ENCODE measurements at regions not wholly inside any gene's neighbourhood (a gene's known extent, or its start where the extent isn't known, plus 50 kb on each side); places are given as distances from the start of the nearest gene placed in this dataset.

- intact Hi-C loops (cut with DNase I) = no loop called here
- no peaks in the 10 kb centered on the region for H3K9me3 ChIP-seq (ENCODE audit: control insufficient read depth, low read length)
- no peaks in the 10 kb centered on the region for H3K36me3 ChIP-seq (ENCODE audit: control insufficient read depth in 1 of 2, insufficient read depth in 2 of 2, low read length in 1 of 2)
- no peaks in the 10 kb centered on the region for H3K27me3 ChIP-seq (ENCODE audit: control insufficient read depth in 1 of 2, insufficient read depth in 2 of 2, low read length in 1 of 2)
- DNase-seq = no peak
- no peak overlapping the region for H3K27ac ChIP-seq (ENCODE audit: low read depth in 1 of 2, low read length in 2 of 2)
- H3K4me3 ChIP-seq (ENCODE audit: low read length in 2 of 2) = no peak overlapping the region
- no peak for ATAC-seq (ENCODE audit: low FRiP score)
- no peaks in the 10 kb centered on the region for H3K4me1 ChIP-seq (ENCODE audit: control insufficient read depth in 1 of 2, insufficient read depth in 2 of 2, low read length in 2 of 2)
- 84 to 85% methylated on average over 3 of the region's 3 CpGs for WGBS, 2 donors
Observed at GRCh38 chr10:65501259-65501658, 1424.6 kb upstream of the LRRTM3 start.

GRCh38 chr10:65518379-65518778 lies 1407.5 kb upstream of the LRRTM3 start:
- Histone ChIP-seq H3K4me1 (ENCODE audit: control insufficient read depth in 1 of 2, insufficient read depth in 2 of 2, low read length in 2 of 2) (no peaks in the 10 kb centered on the region), H3K27me3 (ENCODE audit: control insufficient read depth in 1 of 2, insufficient read depth in 2 of 2, low read length in 1 of 2) (no peaks in the 10 kb centered on the region), H3K36me3 (ENCODE audit: control insufficient read depth in 1 of 2, insufficient read depth in 2 of 2, low read length in 1 of 2) (no peaks in the 10 kb centered on the region), H3K4me3 (ENCODE audit: low read length in 2 of 2) (no peak overlapping the region), H3K27ac (ENCODE audit: low read depth in 1 of 2, low read length in 2 of 2) (no peak overlapping the region), H3K9me3 (ENCODE audit: control insufficient read depth, low read length) (peaks cover 1% of the 10 kb centered on the region)
- intact Hi-C loops (cut with DNase I) = no loop called here
- 57 to 68% methylated on average over 4 of the region's 4 CpGs for WGBS, 2 donors
- no peak for DNase-seq
- no peak for ATAC-seq (ENCODE audit: low FRiP score)

- ATAC-seq (ENCODE audit: low FRiP score) (no peak), DNase-seq (no peak)
- H3K36me3 ChIP-seq (ENCODE audit: control insufficient read depth in 1 of 2, insufficient read depth in 2 of 2, low read length in 1 of 2) = no peaks in the 10 kb centered on the region
- H3K4me3 ChIP-seq (ENCODE audit: low read length in 2 of 2) = no peak overlapping the region
- no peaks in the 10 kb centered on the region for H3K4me1 ChIP-seq (ENCODE audit: control insufficient read depth in 1 of 2, insufficient read depth in 2 of 2, low read length in 2 of 2)
- intact Hi-C loops (cut with DNase I) = no loop called here
- WGBS, 2 donors = 83 to 85% methylated on average over 1 of the region's 1 CpG
- no peaks in the 10 kb centered on the region for H3K9me3 ChIP-seq (ENCODE audit: control insufficient read depth, low read length)
- H3K27ac ChIP-seq (ENCODE audit: low read depth in 1 of 2, low read length in 2 of 2) = no peak overlapping the region
- H3K27me3 ChIP-seq (ENCODE audit: control insufficient read depth in 1 of 2, insufficient read depth in 2 of 2, low read length in 1 of 2) = no peaks in the 10 kb centered on the region
Observed at GRCh38 chr10:65528986-65529385, 1396.8 kb upstream of the LRRTM3 start.

- Histone ChIP-seq H3K36me3 (ENCODE audit: control insufficient read depth in 1 of 2, insufficient read depth in 2 of 2, low read length in 1 of 2) (no peaks in the 10 kb centered on the region), H3K27me3 (ENCODE audit: control insufficient read depth in 1 of 2, insufficient read depth in 2 of 2, low read length in 1 of 2) (no peaks in the 10 kb centered on the region), H3K27ac (ENCODE audit: low read depth in 1 of 2, low read length in 2 of 2) (no peak overlapping the region), H3K4me3 (ENCODE audit: low read length in 2 of 2) (no peak overlapping the region), H3K9me3 (ENCODE audit: control insufficient read depth, low read length) (no peaks in the 10 kb centered on the region), H3K4me1 (ENCODE audit: control insufficient read depth in 1 of 2, insufficient read depth in 2 of 2, low read length in 2 of 2) (no peaks in the 10 kb centered on the region)
- intact Hi-C loops (cut with DNase I) = no loop called here
- 90% methylated on average over 5 of the region's 5 CpGs for WGBS, 2 donors
- DNase-seq (no peak), ATAC-seq (ENCODE audit: low FRiP score) (no peak)
Observed at GRCh38 chr10:65531545-65531944, 1394.3 kb upstream of the LRRTM3 start.

GRCh38 chr10:65534771-65535170 lies 1391.1 kb upstream of the LRRTM3 start:
- no peaks in the 10 kb centered on the region for H3K9me3 ChIP-seq (ENCODE audit: control insufficient read depth, low read length)
- H3K4me1 ChIP-seq (ENCODE audit: control insufficient read depth in 1 of 2, insufficient read depth in 2 of 2, low read length in 2 of 2) = no peaks in the 10 kb centered on the region
- no peaks in the 10 kb centered on the region for H3K27me3 ChIP-seq (ENCODE audit: control insufficient read depth in 1 of 2, insufficient read depth in 2 of 2, low read length in 1 of 2)
- DNase-seq = no peak
- H3K36me3 ChIP-seq (ENCODE audit: control insufficient read depth in 1 of 2, insufficient read depth in 2 of 2, low read length in 1 of 2) = no peaks in the 10 kb centered on the region
- no peak for ATAC-seq (ENCODE audit: low FRiP score)
- intact Hi-C loops (cut with DNase I) = no loop called here
- H3K27ac ChIP-seq (ENCODE audit: low read depth in 1 of 2, low read length in 2 of 2) = no peak overlapping the region
- 78 to 81% methylated on average over 2 of the region's 2 CpGs for WGBS, 2 donors
- H3K4me3 ChIP-seq (ENCODE audit: low read length in 2 of 2) = no peak overlapping the region

- H3K4me1 ChIP-seq (ENCODE audit: control insufficient read depth in 1 of 2, insufficient read depth in 2 of 2, low read length in 2 of 2) = no peaks in the 10 kb centered on the region
- intact Hi-C loops (cut with DNase I) = no loop called here
- no peak for ATAC-seq (ENCODE audit: low FRiP score)
- no peak overlapping the region for H3K4me3 ChIP-seq (ENCODE audit: low read length in 2 of 2)
- H3K27ac ChIP-seq (ENCODE audit: low read depth in 1 of 2, low read length in 2 of 2) = no peak overlapping the region
- H3K27me3 ChIP-seq (ENCODE audit: control insufficient read depth in 1 of 2, insufficient read depth in 2 of 2, low read length in 1 of 2) = no peaks in the 10 kb centered on the region
- no peaks in the 10 kb centered on the region for H3K9me3 ChIP-seq (ENCODE audit: control insufficient read depth, low read length)
- H3K36me3 ChIP-seq (ENCODE audit: control insufficient read depth in 1 of 2, insufficient read depth in 2 of 2, low read length in 1 of 2) = no peaks in the 10 kb centered on the region
- no peak for DNase-seq
- 79 to 85% methylated on average over 1 of the region's 1 CpG for WGBS, 2 donors
Observed at GRCh38 chr10:65544756-65545155, 1381.1 kb upstream of the LRRTM3 start.

- Histone ChIP-seq H3K4me3 (ENCODE audit: low read length in 2 of 2) (no peak overlapping the region), H3K27ac (ENCODE audit: low read depth in 1 of 2, low read length in 2 of 2) (no peak overlapping the region), H3K36me3 (ENCODE audit: control insufficient read depth in 1 of 2, insufficient read depth in 2 of 2, low read length in 1 of 2) (no peaks in the 10 kb centered on the region), H3K27me3 (ENCODE audit: control insufficient read depth in 1 of 2, insufficient read depth in 2 of 2, low read length in 1 of 2) (no peaks in the 10 kb centered on the region), H3K9me3 (ENCODE audit: control insufficient read depth, low read length) (no peaks in the 10 kb centered on the region), H3K4me1 (ENCODE audit: control insufficient read depth in 1 of 2, insufficient read depth in 2 of 2, low read length in 2 of 2) (no peaks in the 10 kb centered on the region)
- DNase-seq (no peak), ATAC-seq (ENCODE audit: low FRiP score) (no peak)
- intact Hi-C loops (cut with DNase I) = no loop called here
- WGBS, 2 donors = 65 to 72% methylated on average over 3 of the region's 3 CpGs
Observed at GRCh38 chr10:65548001-65548400, 1377.8 kb upstream of the LRRTM3 start.

- H3K9me3 ChIP-seq (ENCODE audit: control insufficient read depth, low read length) = no peaks in the 10 kb centered on the region
- H3K4me1 ChIP-seq (ENCODE audit: control insufficient read depth in 1 of 2, insufficient read depth in 2 of 2, low read length in 2 of 2) = no peaks in the 10 kb centered on the region
- H3K36me3 ChIP-seq (ENCODE audit: control insufficient read depth in 1 of 2, insufficient read depth in 2 of 2, low read length in 1 of 2) = no peaks in the 10 kb centered on the region
- 83 to 85% methylated on average over 4 of the region's 4 CpGs for WGBS, 2 donors
- no peaks in the 10 kb centered on the region for H3K27me3 ChIP-seq (ENCODE audit: control insufficient read depth in 1 of 2, insufficient read depth in 2 of 2, low read length in 1 of 2)
- H3K27ac ChIP-seq (ENCODE audit: low read depth in 1 of 2, low read length in 2 of 2) = no peak overlapping the region
- no peak overlapping the region for H3K4me3 ChIP-seq (ENCODE audit: low read length in 2 of 2)
- intact Hi-C loops (cut with DNase I) = no loop called here
- no peak for ATAC-seq (ENCODE audit: low FRiP score)
- DNase-seq = no peak
Observed at GRCh38 chr10:65550761-65551160, 1375.1 kb upstream of the LRRTM3 start.

- Histone ChIP-seq H3K27me3 (ENCODE audit: control insufficient read depth in 1 of 2, insufficient read depth in 2 of 2, low read length in 1 of 2) (no peaks in the 10 kb centered on the region), H3K4me3 (ENCODE audit: low read length in 2 of 2) (no peak overlapping the region), H3K27ac (ENCODE audit: low read depth in 1 of 2, low read length in 2 of 2) (no peak overlapping the region), H3K36me3 (ENCODE audit: control insufficient read depth in 1 of 2, insufficient read depth in 2 of 2, low read length in 1 of 2) (no peaks in the 10 kb centered on the region), H3K4me1 (ENCODE audit: control insufficient read depth in 1 of 2, insufficient read depth in 2 of 2, low read length in 2 of 2) (peaks cover 0 to 3% of the 10 kb centered on the region in 2 donors), H3K9me3 (ENCODE audit: control insufficient read depth, low read length) (no peaks in the 10 kb centered on the region)
- intact Hi-C loops (cut with DNase I) = no loop called here
- DNase-seq (no peak), ATAC-seq (ENCODE audit: low FRiP score) (no peak)
- WGBS, 2 donors = 81 to 86% methylated on average over 5 of the region's 5 CpGs
Observed at GRCh38 chr10:65555192-65555591, 1370.6 kb upstream of the LRRTM3 start.

All from aorta (tissue), 5 donors.